Activated CD4-positive, alpha-beta T cell treated with anti-CD3 and anti-CD28 coated beads for 1 hour (primary cell): ENCODE measurements at regions not wholly inside any gene's neighbourhood (a gene's known extent, or its start where the extent isn't known, plus 50 kb on each side); places are given as distances from the start of the nearest gene placed in this dataset.

ENCODE experiments used
- DNase-seq: peaks from one replicate; pipeline ENCODE4 v3.0.0-alpha.2; 2020

GRCh38 chr10:24041834-24042233 is 167.1 kb upstream of the KIAA1217 start:
- DNase-seq: no peak

GRCh38 chr10:24042884-24043283 is 166.1 kb upstream of the KIAA1217 start:
- no peak for DNase-seq

- DNase-seq: no peak
Measured at GRCh38 chr10:24046060-24046459, 162.9 kb upstream of the KIAA1217 start.

GRCh38 chr10:24047176-24047575 is 161.8 kb upstream of the KIAA1217 start:
- DNase-seq: no peak

GRCh38 chr10:24054421-24054820 is 154.5 kb upstream of the KIAA1217 start:
- DNase-seq: no peak

GRCh38 chr10:24080207-24080606 is 128.7 kb upstream of the KIAA1217 start:
- DNase-seq: no peak

GRCh38 chr10:24086296-24087086 is 122.4 kb upstream of the KIAA1217 start:
- no peak for DNase-seq

GRCh38 chr10:24091256-24091655 is 117.7 kb upstream of the KIAA1217 start:
- no peak for DNase-seq

- no peak for DNase-seq
Measured at GRCh38 chr10:24096281-24096680, 112.7 kb upstream of the KIAA1217 start.

- no peak for DNase-seq
Measured at GRCh38 chr10:24097751-24098207, 111.2 kb upstream of the KIAA1217 start.

GRCh38 chr10:24104895-24105294 is 104.0 kb upstream of the KIAA1217 start:
- DNase-seq: no peak

- no peak for DNase-seq
Measured at GRCh38 chr10:24113901-24114300, 95.0 kb upstream of the KIAA1217 start.

- DNase-seq: no peak
Measured at GRCh38 chr10:24114556-24114955, 94.4 kb upstream of the KIAA1217 start.

GRCh38 chr10:24115403-24115802 is 93.5 kb upstream of the KIAA1217 start:
- DNase-seq: no peak

GRCh38 chr10:24118246-24118645 is 90.7 kb upstream of the KIAA1217 start:
- DNase-seq: no peak

GRCh38 chr10:24119896-24120295 is 89.0 kb upstream of the KIAA1217 start:
- no peak for DNase-seq

GRCh38 chr10:24120646-24121045 is 88.3 kb upstream of the KIAA1217 start:
- no peak for DNase-seq

- DNase-seq: no peak
Measured at GRCh38 chr10:24127516-24127915, 81.4 kb upstream of the KIAA1217 start.

GRCh38 chr10:24128066-24128730 is 80.7 kb upstream of the KIAA1217 start:
- no peak for DNase-seq

- DNase-seq: no peak
Measured at GRCh38 chr10:24132741-24133140, 76.2 kb upstream of the KIAA1217 start.

GRCh38 chr10:24133835-24134234 is 75.1 kb upstream of the KIAA1217 start:
- no peak for DNase-seq

- DNase-seq: no peak
Measured at GRCh38 chr10:24136070-24136469, 72.9 kb upstream of the KIAA1217 start.

GRCh38 chr10:24147321-24147720 is 61.6 kb upstream of the KIAA1217 start:
- no peak for DNase-seq

GRCh38 chr10:24149640-24150039 is 59.3 kb upstream of the KIAA1217 start:
- no peak for DNase-seq
